GM21526 (cell line): ENCODE measurements at regions not wholly inside any gene's neighbourhood (a gene's known extent, or its start where the extent isn't known, plus 50 kb on each side); places are given as distances from the start of the nearest gene placed in this dataset.
"Not testable (repeated sequence)": the region's sequence is repeated elsewhere in the genome, so short reads cannot be mapped to it uniquely, and the experiment has no call there.

ENCODE experiments used
- ATAC-seq: cut with Tn5 transposase; IDR thresholded peaks from one replicate; pipeline ENCODE4 v1.9.1; 2021; ENCODE audit warnings: moderate library complexity; ENCODE audit not compliant: unreplicated experiment, low FRiP score

- not testable (repeated sequence) for ATAC-seq
Observed at GRCh38 chr2:156254637-156255067, 77.9 kb downstream of the NR4A2 start.

GRCh38 chr2:156253765-156254164 is 78.8 kb downstream of the NR4A2 start:
- ATAC-seq, result no peak

- no peak for ATAC-seq
Observed at GRCh38 chr2:156242874-156243273, 89.6 kb downstream of the NR4A2 start.

- no peak for ATAC-seq
Observed at GRCh38 chr2:156237558-156237957, 95.0 kb downstream of the NR4A2 start.

GRCh38 chr2:156229724-156230362 is 102.7 kb downstream of the NR4A2 start:
- ATAC-seq, result no peak

- not testable (repeated sequence) for ATAC-seq
Observed at GRCh38 chr2:156223328-156223727, 109.2 kb downstream of the NR4A2 start.

- no peak for ATAC-seq
Observed at GRCh38 chr2:156221703-156222102, 110.8 kb downstream of the NR4A2 start.

- no peak for ATAC-seq
Observed at GRCh38 chr2:156219491-156220100, 112.9 kb downstream of the NR4A2 start.

GRCh38 chr2:156215656-156216055 is 116.9 kb downstream of the NR4A2 start:
- ATAC-seq, result no peak

GRCh38 chr2:156211318-156211717 is 121.2 kb downstream of the NR4A2 start:
- no peak for ATAC-seq

GRCh38 chr2:156206355-156206754 is 126.2 kb downstream of the NR4A2 start:
- ATAC-seq, result no peak

- no peak for ATAC-seq
Observed at GRCh38 chr2:156199588-156199987, 132.9 kb downstream of the NR4A2 start.

- no peak for ATAC-seq
Observed at GRCh38 chr2:156196031-156196430, 136.5 kb downstream of the NR4A2 start.

- ATAC-seq, result no peak
Observed at GRCh38 chr2:156192468-156192867, 140.1 kb downstream of the NR4A2 start.

GRCh38 chr2:156191527-156191926 is 141.0 kb downstream of the NR4A2 start:
- ATAC-seq, result no peak

- ATAC-seq, result no peak
Observed at GRCh38 chr2:156190517-156190916, 142.0 kb downstream of the NR4A2 start.

GRCh38 chr2:156189584-156189983 is 142.9 kb downstream of the NR4A2 start:
- ATAC-seq, result no peak

GRCh38 chr2:156189143-156189542 is 143.4 kb downstream of the NR4A2 start:
- ATAC-seq, result no peak

GRCh38 chr2:156182132-156182531 is 150.4 kb downstream of the NR4A2 start:
- ATAC-seq, result no peak

- ATAC-seq, result no peak
Observed at GRCh38 chr2:156181208-156181607, 151.3 kb downstream of the NR4A2 start.

- no peak for ATAC-seq
Observed at GRCh38 chr2:156177654-156178053, 154.9 kb downstream of the NR4A2 start.

- ATAC-seq, result no peak
Observed at GRCh38 chr2:156175946-156176345, 156.6 kb downstream of the NR4A2 start.
